Peyer's patch (tissue), 4 donors: ENCODE measurements at regions not wholly inside any gene's neighbourhood (a gene's known extent, or its start where the extent isn't known, plus 50 kb on each side); places are given as distances from the start of the nearest gene placed in this dataset.

ENCODE experiments used
- DNase-seq, 3 donors: peaks; one replicate each; pipeline ENCODE4 v3.0.0-alpha.2; 2017 to 2019
- H3K27ac ChIP-seq, 4 donors: fragments of 200-600 bp; sonication (generic); one replicate each; pipeline ENCODE4 v1.5.1; 2016 to 2019
- H3K27me3 ChIP-seq, 2 donors: fragments of 200-600 bp; sonication (generic); one replicate each; pipeline ENCODE4 v1.5.1; 2019
- H3K36me3 ChIP-seq, 3 donors: fragments of 200-600 bp; sonication (generic); one replicate each; pipeline ENCODE4 v1.5.1; 2016 to 2019
- H3K4me1 ChIP-seq, 4 donors: fragments of 200-600 bp; sonication (generic); one replicate each; pipeline ENCODE4 v1.5.1; 2016 to 2019
- H3K4me3 ChIP-seq, 4 donors: fragments of 200-600 bp; sonication (generic); 1 replicate in 3 of 4; 2 replicates in 1 of 4; pipeline ENCODE4 v1.5.1; 2016 to 2019; ENCODE audit warnings: mild to moderate bottlenecking in 1 of 4
- H3K9me3 ChIP-seq, 4 donors: fragments of 200-600 bp; sonication (generic); one replicate each; pipeline ENCODE4 v1.5.1; 2016 to 2019; ENCODE audit warnings: mild to moderate bottlenecking in 1 of 4
- CTCF ChIP-seq, 6 experiments: fragments of 450-650 bp in 4 of 6; fragments of 200-600 bp in 2 of 6; sonication (generic) in 1 of 6; IDR thresholded peaks; one replicate each; pipeline ENCODE4 v1.5.1; 2017 to 2019; ENCODE audit warnings: antibody characterized with exemption in 6 of 6, mild to moderate bottlenecking in 3 of 6, moderate library complexity in 1 of 6
- POLR2A ChIP-seq, 2 donors: fragments of 450-650 bp; IDR thresholded peaks; one replicate each; pipeline ENCODE4 v1.5.1; 2017; ENCODE audit warnings: antibody characterized with exemption in 2 of 2, mild to moderate bottlenecking in 2 of 2, moderate library complexity in 2 of 2

- Histone ChIP-seq H3K9me3 (no peaks in the 10 kb centered on the region), H3K4me1 (no peaks in the 10 kb centered on the region), H3K36me3 (no peaks in the 10 kb centered on the region), H3K4me3 (no peak overlapping the region), H3K27me3 (no peaks in the 10 kb centered on the region), H3K27ac (no peak overlapping the region)
- DNase-seq = no peak
- TF ChIP-seq CTCF (IDR thresholded peaks at IDR 0.05) (no peak), POLR2A (IDR thresholded peaks at IDR 0.05) (no peak)
Observed at GRCh38 chr17:51395621-51396020, 135.3 kb downstream of the UTP18 start.

GRCh38 chr17:51397361-51398127 is 137.2 kb downstream of the UTP18 start:
- Histone ChIP-seq H3K27ac (no peak overlapping the region), H3K36me3 (no peaks in the 10 kb centered on the region), H3K4me3 (no peak overlapping the region), H3K27me3 (no peaks in the 10 kb centered on the region), H3K9me3 (no peaks in the 10 kb centered on the region), H3K4me1 (no peaks in the 10 kb centered on the region)
- no peak for DNase-seq
- TF ChIP-seq CTCF (IDR thresholded peaks at IDR 0.05) (no peak), POLR2A (IDR thresholded peaks at IDR 0.05) (no peak)

- no peaks in the 10 kb centered on the region for H3K27me3 ChIP-seq
- H3K4me1 ChIP-seq = no peaks in the 10 kb centered on the region
- TF ChIP-seq CTCF (IDR thresholded peaks at IDR 0.05) (no peak), POLR2A (IDR thresholded peaks at IDR 0.05) (no peak)
- H3K9me3 ChIP-seq = no peaks in the 10 kb centered on the region
- H3K4me3 ChIP-seq = no peak overlapping the region
- DNase-seq = no peak
- H3K27ac ChIP-seq = no peak overlapping the region
- H3K36me3 ChIP-seq = no peaks in the 10 kb centered on the region
Observed at GRCh38 chr17:51398128-51398525, 137.8 kb downstream of the UTP18 start.

- Histone ChIP-seq H3K36me3 (no peaks in the 10 kb centered on the region), H3K4me1 (no peaks in the 10 kb centered on the region), H3K27me3 (no peaks in the 10 kb centered on the region), H3K27ac (no peak overlapping the region), H3K4me3 (no peak overlapping the region), H3K9me3 (no peaks in the 10 kb centered on the region)
- DNase-seq = no peak
- TF ChIP-seq POLR2A (IDR thresholded peaks at IDR 0.05) (no peak), CTCF (IDR thresholded peaks at IDR 0.05) (no peak)
Observed at GRCh38 chr17:51398687-51399086, 138.3 kb downstream of the UTP18 start.

- no peak overlapping the region for H3K27ac ChIP-seq
Observed at GRCh38 chr17:51401279-51401678, 140.9 kb downstream of the UTP18 start.

More at GRCh38 chr17:51401279-51401678, 140.9 kb downstream of the UTP18 start:
- no peak for DNase-seq
- Histone ChIP-seq H3K4me3 (no peak overlapping the region), H3K4me1 (no peaks in the 10 kb centered on the region), H3K27me3 (no peaks in the 10 kb centered on the region), H3K36me3 (no peaks in the 10 kb centered on the region), H3K9me3 (no peaks in the 10 kb centered on the region)
- TF ChIP-seq POLR2A (IDR thresholded peaks at IDR 0.05) (no peak), CTCF (IDR thresholded peaks at IDR 0.05) (no peak)
